HepG2 (cell line): ENCODE measurements at regions not wholly inside any gene's neighbourhood (a gene's known extent, or its start where the extent isn't known, plus 50 kb on each side); places are given as distances from the start of the nearest gene placed in this dataset.

Source experiments
- CC2D1A ChIP-seq: sonication (generic); formaldehyde crosslinking; IDR thresholded peaks from 2 replicates; pipeline ENCODE4 v1.8.1; 2023; ENCODE audit warnings: mild to moderate bottlenecking, missing genetic modification reagents
- EZH2 ChIP-seq: conservative IDR thresholded peaks from 2 replicates; pipeline ENCODE4 v1.6.1; 2012; ENCODE audit warnings: mild to moderate bottlenecking, low read depth, low read length, moderate library complexity
- FOSL2 ChIP-seq: sonication (generic); formaldehyde crosslinking; IDR thresholded peaks from 2 replicates; pipeline ENCODE4 v1.4.0; 2020; ENCODE audit warnings: missing genetic modification reagents
- FOXA3 ChIP-seq: IDR thresholded peaks from 2 replicates; pipeline ENCODE4 v1.6.1; 2016; ENCODE audit warnings: missing genetic modification reagents, missing compliant biosample characterization
- POLR2A ChIP-seq, 2 experiments: IDR thresholded peaks; 2 replicates each; pipeline ENCODE4 v1.6.1; 2011; ENCODE audit warnings: low read depth in 2 of 2, low read length in 2 of 2, mild to moderate bottlenecking in 1 of 2, moderate library complexity in 1 of 2; ENCODE audit not compliant: insufficient read depth in 1 of 2
- TAF1 ChIP-seq: sonication (generic); formaldehyde crosslinking; IDR thresholded peaks from 2 replicates; pipeline ENCODE4 v1.4.0; 2020; ENCODE audit warnings: missing genetic modification reagents
- ZNF660 ChIP-seq: sonication (generic); formaldehyde crosslinking; IDR thresholded peaks from 2 replicates; pipeline ENCODE4 v1.5.1; 2020; ENCODE audit warnings: mild to moderate bottlenecking, low read depth, missing genetic modification reagents, borderline replicate concordance
- ZNF768 ChIP-seq: sonication (generic); formaldehyde crosslinking; IDR thresholded peaks from 2 replicates; pipeline ENCODE4 v1.4.0; 2020; ENCODE audit warnings: missing genetic modification reagents
- ZNF777 ChIP-seq: sonication (generic); formaldehyde crosslinking; IDR thresholded peaks from 2 replicates; pipeline ENCODE4 v1.4.0; 2020; ENCODE audit warnings: missing genetic modification reagents
- ZSCAN29 ChIP-seq: sonication (generic); formaldehyde crosslinking; conservative IDR thresholded peaks from 2 replicates; pipeline ENCODE4 v1.4.0; 2020; ENCODE audit warnings: mild to moderate bottlenecking, missing genetic modification reagents
- ZSCAN30 ChIP-seq: sonication (generic); formaldehyde crosslinking; IDR thresholded peaks from 2 replicates; pipeline ENCODE4 v1.5.0; 2020; ENCODE audit warnings: mild to moderate bottlenecking, missing genetic modification reagents
- TF ChIP-seq, protein P1 (sequence below): sonication (generic); formaldehyde crosslinking; IDR thresholded peaks from 2 replicates; pipeline ENCODE4 v1.5.0; 2020; ENCODE audit warnings: mild to moderate bottlenecking, missing genetic modification reagents, moderate library complexity

GRCh38 chr16:86257546-86257945 lies 252.8 kb upstream of the FOXF1 start:
- TF ChIP-seq ZSCAN30 (CRISPR knock-in tag) (no peak), FOXA3 (CRISPR knock-in tag) (no peak), EZH2 (no peak), TAF1 (no peak), ZNF768 (CRISPR knock-in tag) (no peak), ZSCAN29 (no peak), FOSL2 (CRISPR knock-in tag) (no peak), CC2D1A (CRISPR knock-in tag) (no peak), POLR2A (IDR thresholded peaks at IDR 0.05; ENCODE audit: insufficient read depth in 1 of 2, low read depth in 2 of 2, low read length in 2 of 2) (no peak), ZNF660 (no peak), ZNF777 (CRISPR knock-in tag) (no peak)
- TF ChIP-seq, protein P1, sequence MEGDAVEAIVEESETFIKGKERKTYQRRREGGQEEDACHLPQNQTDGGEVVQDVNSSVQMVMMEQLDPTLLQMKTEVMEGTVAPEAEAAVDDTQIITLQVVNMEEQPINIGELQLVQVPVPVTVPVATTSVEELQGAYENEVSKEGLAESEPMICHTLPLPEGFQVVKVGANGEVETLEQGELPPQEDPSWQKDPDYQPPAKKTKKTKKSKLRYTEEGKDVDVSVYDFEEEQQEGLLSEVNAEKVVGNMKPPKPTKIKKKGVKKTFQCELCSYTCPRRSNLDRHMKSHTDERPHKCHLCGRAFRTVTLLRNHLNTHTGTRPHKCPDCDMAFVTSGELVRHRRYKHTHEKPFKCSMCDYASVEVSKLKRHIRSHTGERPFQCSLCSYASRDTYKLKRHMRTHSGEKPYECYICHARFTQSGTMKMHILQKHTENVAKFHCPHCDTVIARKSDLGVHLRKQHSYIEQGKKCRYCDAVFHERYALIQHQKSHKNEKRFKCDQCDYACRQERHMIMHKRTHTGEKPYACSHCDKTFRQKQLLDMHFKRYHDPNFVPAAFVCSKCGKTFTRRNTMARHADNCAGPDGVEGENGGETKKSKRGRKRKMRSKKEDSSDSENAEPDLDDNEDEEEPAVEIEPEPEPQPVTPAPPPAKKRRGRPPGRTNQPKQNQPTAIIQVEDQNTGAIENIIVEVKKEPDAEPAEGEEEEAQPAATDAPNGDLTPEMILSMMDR (CRISPR knock-in tag) = no peak
